ENCODE measurements at regions not wholly inside any gene's neighbourhood (a gene's known extent, or its start where the extent isn't known, plus 50 kb on each side); places are given as distances from the start of the nearest gene placed in this dataset.
"Not testable (repeated sequence)": the region's sequence is repeated elsewhere in the genome, so short reads cannot be mapped to it uniquely, and the experiment has no call there.

GRCh38 chr3:32042867-32043266 lies 61.3 kb downstream of the ZNF860 start:
- not testable (repeated sequence) for DNase-seq

GRCh38 chr3:32045091-32045915 lies 61.1 kb upstream of the GPD1L start:
- peak; percentile 44 for DNase-seq

GRCh38 chr3:32046102-32046501 lies 60.3 kb upstream of the GPD1L start:
- DNase-seq, result no peak

- no peak for DNase-seq
Measured at GRCh38 chr3:32048487-32049182, 57.8 kb upstream of the GPD1L start.

GRCh38 chr3:32049916-32050315 lies 56.5 kb upstream of the GPD1L start:
- no peak for DNase-seq

GRCh38 chr3:32052230-32052629 lies 54.2 kb upstream of the GPD1L start:
- DNase-seq, result not testable (repeated sequence)

GRCh38 chr3:32052851-32053250 lies 53.6 kb upstream of the GPD1L start:
- not testable (repeated sequence) for DNase-seq

- DNase-seq, result no peak
Measured at GRCh38 chr3:32056559-32057290, 49.7 kb upstream of the GPD1L start.

All from NCI-H1105 treated with DMSO at 0.1 percent for 48 hours (cell line).